GM21515 (cell line): ENCODE measurements at regions not wholly inside any gene's neighbourhood (a gene's known extent, or its start where the extent isn't known, plus 50 kb on each side); places are given as distances from the start of the nearest gene placed in this dataset.
A peak's percentile ranks its signal among the peaks of the same experiment; 100 is the strongest.

ENCODE experiments used
- ATAC-seq: cut with Tn5 transposase; IDR thresholded peaks from one replicate; pipeline ENCODE4 v1.9.1; 2021; ENCODE audit not compliant: unreplicated experiment

GRCh38 chr4:163621821-163622220 is 127.3 kb downstream of the TMA16 start:
- no peak for ATAC-seq

GRCh38 chr4:163622379-163623035 is 128.0 kb downstream of the TMA16 start:
- ATAC-seq, result no peak

- ATAC-seq, result no peak
These were observed 129.3 kb downstream of the TMA16 start for GRCh38 chr4:163623787-163624186.

DNA sequence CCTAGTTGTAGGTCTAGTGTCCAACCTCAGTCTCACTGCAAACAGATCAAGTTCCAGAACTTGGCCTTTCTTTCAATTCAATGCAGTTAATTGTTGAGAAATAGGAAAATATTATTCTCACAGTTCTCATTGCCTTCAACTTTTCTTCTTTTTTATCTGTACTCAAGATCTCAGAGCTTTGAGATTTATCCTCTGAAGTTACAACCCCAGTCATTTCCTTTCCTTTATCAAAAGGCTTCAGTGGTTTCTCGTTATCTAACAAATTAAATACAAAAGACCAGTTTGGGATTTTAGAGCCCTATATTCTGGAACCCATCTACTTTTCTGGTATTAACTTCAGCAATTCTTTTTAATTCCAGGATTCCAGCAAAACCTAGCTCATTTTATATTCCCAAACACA is 130.2 kb downstream of the TMA16 start:
- ATAC-seq, result no peak

DNA sequence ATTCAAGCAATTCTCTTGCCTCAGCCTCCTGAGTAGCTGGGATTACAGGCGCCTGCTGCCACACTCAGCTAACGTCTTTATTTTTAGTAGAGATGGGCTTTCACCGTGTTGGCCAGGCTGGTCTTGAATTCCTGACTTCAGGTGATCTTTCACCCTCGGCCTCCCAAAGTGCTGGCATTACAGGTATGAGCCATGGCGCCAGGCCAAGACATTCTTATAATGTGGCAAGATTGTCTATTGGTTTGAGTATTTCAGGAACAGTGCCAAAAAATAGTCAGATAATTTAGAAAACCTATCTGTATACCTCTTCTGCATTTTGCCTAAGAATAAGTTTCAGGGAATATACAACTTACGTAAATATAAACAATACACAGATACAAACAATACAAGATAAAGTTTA is 136.8 kb downstream of the TMA16 start:
- no peak for ATAC-seq

DNA sequence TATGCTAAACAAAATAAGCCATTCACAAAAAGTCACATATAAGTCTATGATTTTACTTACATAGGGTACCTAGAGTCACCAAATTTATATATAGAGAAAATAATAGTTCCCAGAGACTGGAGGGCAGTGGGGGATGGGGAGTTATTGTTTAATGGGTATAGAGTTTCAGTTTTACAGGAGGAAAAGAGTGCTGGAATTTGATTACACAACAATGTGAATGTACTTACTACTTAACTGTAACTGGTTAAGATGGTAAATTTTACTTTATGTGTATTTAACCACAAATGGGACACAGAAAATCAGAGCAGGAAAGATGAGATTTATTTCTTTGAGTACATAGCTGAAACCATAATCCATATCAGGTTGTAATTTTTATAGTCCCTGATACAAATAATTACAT is 144.4 kb downstream of the TMA16 start:
- ATAC-seq, result no peak

DNA sequence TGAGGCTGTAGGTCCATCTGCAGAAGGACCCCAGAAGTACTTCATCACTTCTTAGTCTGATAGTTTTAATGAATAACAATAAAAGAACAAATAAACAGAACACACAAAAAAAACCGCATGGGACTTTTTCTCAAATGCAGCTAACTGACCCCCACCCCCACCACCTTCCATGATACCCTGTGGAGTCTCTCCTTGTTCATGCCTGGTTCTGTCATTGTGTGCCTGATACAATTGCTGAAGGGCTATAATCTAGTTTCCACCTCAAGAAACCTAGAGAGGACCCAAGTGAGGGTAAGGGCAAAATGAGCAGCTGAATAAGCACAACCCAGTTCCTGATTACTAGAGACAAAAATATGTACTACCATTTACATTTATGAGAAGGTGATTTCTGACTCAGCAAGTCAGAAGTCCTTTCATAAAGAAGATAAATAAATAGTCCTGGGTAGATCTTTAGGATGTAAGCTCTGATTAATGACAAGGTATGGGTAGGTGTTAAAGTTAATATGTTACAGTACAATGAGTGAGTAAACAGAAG is 155.1 kb downstream of the TMA16 start:
- ATAC-seq, result no peak

DNA sequence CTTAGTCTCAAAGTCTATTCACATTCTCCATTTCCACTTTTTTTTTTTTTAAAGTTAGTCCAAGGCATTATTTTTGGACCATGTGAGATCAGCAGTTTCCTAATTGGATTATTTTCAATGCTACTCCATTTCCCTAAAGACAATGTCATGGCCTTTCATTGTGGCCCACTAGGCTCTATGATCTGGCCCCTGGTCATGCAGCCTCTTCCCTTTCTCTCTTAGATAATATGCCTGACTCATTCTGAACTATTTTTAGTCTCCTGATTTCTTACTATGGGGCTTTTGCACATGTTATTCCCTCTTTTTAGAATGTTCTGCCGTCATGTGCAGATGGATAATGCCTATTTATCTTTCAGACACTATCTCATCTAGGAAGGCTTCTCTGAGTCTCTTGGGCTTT is 157.3 kb downstream of the TMA16 start:
- no peak for ATAC-seq

- no peak for ATAC-seq
These were observed 160.1 kb downstream of the TMA16 start for GRCh38 chr4:163654621-163655020.

GRCh38 chr4:163660636-163661035 is 166.1 kb downstream of the TMA16 start:
- ATAC-seq, result no peak

DNA sequence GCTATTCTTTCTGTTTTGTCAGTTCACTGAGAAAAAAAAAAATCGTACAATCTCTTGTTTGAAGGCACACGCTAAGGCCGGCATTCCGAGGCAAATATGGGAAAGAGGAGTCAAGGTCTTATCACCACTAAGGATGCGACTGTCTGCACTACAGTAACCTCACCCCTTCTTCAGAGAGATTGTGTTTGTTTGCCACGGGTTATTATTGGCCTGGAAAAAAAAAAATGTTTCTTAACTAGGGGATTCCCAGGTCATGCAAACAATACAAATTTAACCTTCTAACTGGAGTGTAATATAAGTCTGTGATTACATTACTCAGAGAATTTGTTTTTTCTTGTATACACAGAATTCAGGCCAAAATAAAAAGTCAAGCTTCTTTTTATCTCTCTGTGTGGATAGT is 168.3 kb downstream of the TMA16 start:
- no peak for ATAC-seq

DNA sequence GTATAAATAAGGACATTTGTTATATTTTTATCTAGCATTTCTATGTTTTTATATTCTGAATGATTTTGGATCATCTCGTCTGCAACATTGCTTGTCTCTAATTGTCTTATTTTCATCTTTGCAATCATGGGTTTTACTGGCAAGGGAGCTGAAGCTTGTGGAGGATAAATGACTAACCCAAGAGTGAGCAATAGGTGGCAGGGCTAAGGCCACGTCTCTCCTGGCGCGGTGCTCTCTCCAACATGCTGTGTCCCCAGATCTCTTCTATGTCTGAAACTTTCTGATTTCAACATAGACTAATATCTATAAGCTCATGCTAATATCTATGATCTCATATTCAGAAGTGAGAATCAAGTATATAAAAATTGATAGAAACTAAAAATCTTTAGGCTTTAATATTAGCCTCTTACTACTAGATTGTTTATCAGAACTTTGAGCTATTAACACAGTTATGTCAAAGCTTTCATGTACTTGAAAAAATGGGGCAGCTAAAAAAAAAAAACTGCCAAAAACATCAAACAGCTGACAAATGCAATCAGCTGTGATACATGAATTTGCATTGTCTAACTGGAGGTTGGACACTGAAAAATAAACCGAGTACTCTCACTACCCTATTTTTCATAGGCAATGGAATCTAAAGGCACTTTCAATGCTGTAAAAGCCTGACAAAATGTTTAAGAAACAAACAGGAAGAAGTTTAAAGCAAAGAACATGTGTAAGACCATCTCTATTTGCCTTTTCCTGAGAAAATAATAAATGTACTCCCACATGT is 169.2 kb downstream of the TMA16 start:
- peak; percentile 81 for ATAC-seq

GRCh38 chr4:163665101-163665500 is 170.6 kb downstream of the TMA16 start:
- ATAC-seq, result no peak

GRCh38 chr4:163665521-163666331 is 171.2 kb downstream of the TMA16 start:
- peak; percentile 48 for ATAC-seq

DNA sequence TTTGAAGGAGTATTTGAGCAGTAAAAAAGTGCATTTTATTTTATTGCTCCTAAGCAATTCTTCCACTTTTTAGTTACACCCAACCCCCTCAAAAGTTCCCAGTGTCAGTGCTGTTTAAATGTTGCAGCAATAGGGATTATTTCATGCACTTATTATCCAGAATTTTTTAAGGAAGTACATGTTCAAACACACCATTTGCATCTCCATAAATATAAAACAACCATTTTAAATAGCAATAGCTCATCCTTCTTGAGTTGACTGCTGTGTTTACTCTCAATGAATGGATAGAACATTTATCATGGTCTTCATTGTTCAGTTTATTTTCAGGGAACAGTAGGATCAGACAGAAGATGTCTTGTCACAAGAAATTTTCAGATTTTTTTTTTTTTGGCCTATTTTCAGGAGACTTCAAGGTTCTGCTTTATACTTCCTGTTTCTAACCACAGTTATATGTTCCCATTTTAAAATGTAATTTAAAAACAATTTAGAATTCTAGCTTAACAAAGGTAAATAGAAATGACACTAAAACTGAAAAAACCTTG is 171.9 kb downstream of the TMA16 start:
- no peak for ATAC-seq

- no peak for ATAC-seq
These were observed 178.3 kb downstream of the TMA16 start for GRCh38 chr4:163672751-163673150.

GRCh38 chr4:163673848-163674697 is 179.6 kb downstream of the TMA16 start:
- peak; percentile 67 for ATAC-seq

DNA sequence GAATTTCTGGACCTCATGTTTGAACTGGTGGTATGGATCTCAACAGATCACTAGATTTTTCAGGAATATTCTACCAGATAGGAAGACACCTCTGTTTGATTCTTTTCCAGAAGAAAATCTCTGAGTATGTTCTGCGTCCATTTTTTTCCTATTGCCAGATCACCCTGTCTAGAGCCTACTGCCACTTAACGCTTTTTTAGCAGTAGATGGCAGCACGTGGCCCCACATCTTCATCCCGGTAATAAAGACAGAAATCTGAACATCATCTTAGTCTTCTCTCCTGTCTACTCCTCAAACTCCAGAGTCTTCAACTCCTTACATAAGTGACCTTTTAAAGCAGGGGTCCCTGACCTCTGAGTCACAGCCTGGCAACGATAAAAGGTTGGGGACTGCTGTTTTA is 184.7 kb downstream of the TMA16 start:
- ATAC-seq, result no peak

GRCh38 chr4:163680386-163681098 is 186.1 kb downstream of the TMA16 start:
- no peak for ATAC-seq
